B cell (primary cell): ENCODE measurements at regions not wholly inside any gene's neighbourhood (a gene's known extent, or its start where the extent isn't known, plus 50 kb on each side); places are given as distances from the start of the nearest gene placed in this dataset.

Experiments
- EZH2 ChIP-seq: IDR thresholded peaks from 2 replicates; pipeline ENCODE4 v1.6.1; 2012; ENCODE audit warnings: borderline replicate concordance, low read depth, mild to moderate bottlenecking, moderate library complexity, low read length; ENCODE audit not compliant: insufficient read depth, poor library complexity, severe bottlenecking
- TF ChIP-seq, protein P1 (sequence below): fragments of 200-600 bp; IDR thresholded peaks from one replicate; pipeline ENCODE4 v1.8.0; 2022; ENCODE audit warnings: antibody characterized with exemption, mild to moderate bottlenecking

DNA sequence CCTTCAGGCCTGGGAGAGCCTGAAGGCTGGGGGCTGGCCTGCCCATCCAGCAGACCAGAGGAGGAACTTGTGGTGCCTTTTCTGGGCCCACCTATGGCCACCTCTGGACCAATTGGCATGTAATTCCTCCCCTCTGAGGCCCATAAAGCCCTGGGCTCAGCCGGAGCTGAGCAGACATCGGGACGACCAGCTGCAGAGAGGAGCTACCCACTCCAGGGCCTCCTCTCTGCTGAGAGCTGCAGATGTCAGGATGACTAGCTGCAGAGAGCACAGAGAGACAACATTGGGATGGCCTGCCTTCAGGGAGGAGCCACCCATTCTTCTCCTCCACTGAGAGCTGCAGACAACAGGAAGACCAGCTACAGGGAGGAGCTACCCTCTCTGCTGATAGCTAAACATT is 370.1 kb downstream of the CD83 start:
- TF ChIP-seq, protein P1, sequence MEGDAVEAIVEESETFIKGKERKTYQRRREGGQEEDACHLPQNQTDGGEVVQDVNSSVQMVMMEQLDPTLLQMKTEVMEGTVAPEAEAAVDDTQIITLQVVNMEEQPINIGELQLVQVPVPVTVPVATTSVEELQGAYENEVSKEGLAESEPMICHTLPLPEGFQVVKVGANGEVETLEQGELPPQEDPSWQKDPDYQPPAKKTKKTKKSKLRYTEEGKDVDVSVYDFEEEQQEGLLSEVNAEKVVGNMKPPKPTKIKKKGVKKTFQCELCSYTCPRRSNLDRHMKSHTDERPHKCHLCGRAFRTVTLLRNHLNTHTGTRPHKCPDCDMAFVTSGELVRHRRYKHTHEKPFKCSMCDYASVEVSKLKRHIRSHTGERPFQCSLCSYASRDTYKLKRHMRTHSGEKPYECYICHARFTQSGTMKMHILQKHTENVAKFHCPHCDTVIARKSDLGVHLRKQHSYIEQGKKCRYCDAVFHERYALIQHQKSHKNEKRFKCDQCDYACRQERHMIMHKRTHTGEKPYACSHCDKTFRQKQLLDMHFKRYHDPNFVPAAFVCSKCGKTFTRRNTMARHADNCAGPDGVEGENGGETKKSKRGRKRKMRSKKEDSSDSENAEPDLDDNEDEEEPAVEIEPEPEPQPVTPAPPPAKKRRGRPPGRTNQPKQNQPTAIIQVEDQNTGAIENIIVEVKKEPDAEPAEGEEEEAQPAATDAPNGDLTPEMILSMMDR = no peak
- TF ChIP-seq EZH2 = no peak
